COLO829 (cell line): ENCODE measurements at regions not wholly inside any gene's neighbourhood (a gene's known extent, or its start where the extent isn't known, plus 50 kb on each side); places are given as distances from the start of the nearest gene placed in this dataset.

Experiments
- DNase-seq: peaks from one replicate; pipeline ENCODE4 v3.0.0; 2012; ENCODE audit warnings: low spot score

DNA sequence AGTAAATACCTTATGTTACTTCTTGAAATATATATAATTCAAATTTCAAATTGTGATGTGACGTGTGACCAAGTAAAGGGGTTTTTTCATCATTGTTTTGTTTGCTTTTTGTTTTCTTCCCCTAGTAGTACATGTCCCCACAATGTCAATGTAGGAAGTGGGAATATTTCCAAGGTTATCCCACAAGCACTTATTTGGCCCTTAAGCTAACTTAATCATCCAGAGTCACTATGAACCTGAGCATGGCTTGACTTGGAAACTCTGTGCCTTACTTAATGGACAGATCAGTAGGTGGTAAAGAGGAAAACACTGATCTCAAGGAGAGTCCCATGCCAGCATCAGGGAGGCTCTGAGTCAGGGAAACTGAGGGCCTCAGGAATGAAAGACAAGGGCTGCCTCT lies 569.3 kb upstream of the IGFBP3 start:
- no peak for DNase-seq

DNA sequence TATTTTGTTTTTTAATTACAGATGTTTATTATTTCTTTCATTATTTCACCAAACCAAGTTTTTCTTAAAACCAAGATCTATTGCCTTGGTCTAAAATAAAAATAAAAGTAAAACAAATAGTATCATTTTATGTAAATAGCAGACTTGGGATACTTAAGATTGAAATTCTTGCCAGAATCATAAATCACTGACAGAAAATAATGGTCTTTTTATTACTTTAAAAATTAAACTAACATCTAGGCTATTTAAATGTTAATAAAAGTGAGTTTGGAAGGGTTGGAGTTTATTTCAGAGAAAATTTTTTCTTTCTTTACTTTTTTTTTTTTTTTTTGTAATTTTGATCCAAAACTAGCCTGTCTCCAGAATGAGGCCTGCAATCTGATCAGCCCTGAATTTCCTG lies 568.0 kb upstream of the IGFBP3 start:
- no peak for DNase-seq

DNA sequence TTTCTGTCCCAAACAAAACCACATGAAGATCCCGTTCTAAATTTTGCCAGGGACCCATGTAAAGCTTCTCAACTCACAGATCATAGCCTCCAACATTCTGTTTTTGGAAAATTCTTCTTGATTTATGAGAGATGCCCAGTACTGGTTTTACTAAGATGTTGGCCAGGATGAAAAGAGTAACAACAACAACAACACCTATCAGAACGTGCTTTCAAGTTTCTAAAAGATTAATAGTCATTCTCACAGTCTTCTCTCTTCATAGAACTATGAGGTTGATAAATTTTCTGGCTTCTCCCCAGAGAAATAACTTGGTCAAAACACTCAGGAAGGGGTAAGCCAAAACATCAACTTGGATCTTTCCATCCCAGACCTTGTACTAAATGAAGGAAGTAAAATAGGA lies 567.5 kb upstream of the IGFBP3 start:
- no peak for DNase-seq

- DNase-seq, result no peak
These were observed 565.5 kb upstream of the IGFBP3 start for GRCh38 chr7:46486256-46487206.

GRCh38 chr7:46485481-46486065 lies 564.5 kb upstream of the IGFBP3 start:
- DNase-seq, result no peak

DNA sequence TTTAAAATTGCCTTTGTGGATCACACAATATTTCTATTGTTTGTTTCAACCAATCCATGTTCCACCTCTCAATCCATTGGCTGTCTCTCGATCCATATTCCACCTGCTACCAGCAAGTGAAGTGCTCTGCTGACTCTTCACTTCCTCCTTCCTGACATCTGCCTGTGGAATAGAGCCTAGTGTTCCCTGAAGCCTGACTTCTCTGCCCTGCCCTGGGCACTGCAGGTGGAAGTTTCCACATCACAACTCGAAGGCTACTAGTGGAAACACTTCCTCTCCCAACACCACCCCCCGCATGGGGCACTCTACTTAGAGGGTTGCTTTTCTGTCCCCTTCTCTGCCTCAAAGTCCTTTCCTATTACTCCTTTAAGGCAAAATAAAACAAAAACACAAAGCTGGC lies 563.8 kb upstream of the IGFBP3 start:
- no peak for DNase-seq

DNA sequence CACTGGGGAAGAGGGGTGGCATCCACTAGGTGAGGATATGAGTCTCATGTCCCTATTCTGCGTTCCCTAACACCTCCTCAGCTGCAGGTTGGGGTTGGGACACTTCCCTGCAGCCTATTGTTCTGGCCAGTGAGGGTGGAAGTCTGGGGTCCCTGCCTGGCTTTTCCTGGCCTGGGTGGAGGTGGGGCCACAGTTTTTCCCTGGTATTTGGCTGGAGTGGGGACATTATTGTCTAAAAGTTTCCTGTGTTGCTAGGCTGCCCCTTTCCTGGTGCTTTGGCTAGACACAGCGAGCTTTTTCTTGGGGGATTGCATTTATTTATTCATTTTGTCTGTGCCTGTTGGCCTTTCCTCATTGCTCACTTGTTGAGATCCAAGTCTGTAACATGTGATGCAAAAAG lies 559.5 kb upstream of the IGFBP3 start:
- no peak for DNase-seq

DNA sequence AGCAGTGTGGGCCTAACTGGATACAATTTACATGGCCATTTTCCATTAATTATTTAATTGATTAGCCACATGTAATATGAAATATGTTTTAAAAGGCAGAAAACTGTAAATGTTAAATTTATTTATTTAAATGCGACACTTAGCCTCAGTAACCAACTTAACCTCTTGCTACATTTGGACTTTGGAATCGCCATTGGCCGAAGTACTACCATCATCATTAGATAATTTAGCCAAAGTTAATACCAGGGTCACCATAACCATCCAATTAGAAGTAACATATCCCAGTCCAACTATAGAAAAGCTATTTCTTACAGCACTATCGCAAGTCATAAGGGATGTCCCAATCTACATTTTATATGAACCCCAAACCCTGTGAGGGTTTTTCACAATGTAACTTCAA lies 558.6 kb upstream of the IGFBP3 start:
- no peak for DNase-seq

GRCh38 chr7:46478046-46478445 lies 557.0 kb upstream of the IGFBP3 start:
- DNase-seq, result no peak

DNA sequence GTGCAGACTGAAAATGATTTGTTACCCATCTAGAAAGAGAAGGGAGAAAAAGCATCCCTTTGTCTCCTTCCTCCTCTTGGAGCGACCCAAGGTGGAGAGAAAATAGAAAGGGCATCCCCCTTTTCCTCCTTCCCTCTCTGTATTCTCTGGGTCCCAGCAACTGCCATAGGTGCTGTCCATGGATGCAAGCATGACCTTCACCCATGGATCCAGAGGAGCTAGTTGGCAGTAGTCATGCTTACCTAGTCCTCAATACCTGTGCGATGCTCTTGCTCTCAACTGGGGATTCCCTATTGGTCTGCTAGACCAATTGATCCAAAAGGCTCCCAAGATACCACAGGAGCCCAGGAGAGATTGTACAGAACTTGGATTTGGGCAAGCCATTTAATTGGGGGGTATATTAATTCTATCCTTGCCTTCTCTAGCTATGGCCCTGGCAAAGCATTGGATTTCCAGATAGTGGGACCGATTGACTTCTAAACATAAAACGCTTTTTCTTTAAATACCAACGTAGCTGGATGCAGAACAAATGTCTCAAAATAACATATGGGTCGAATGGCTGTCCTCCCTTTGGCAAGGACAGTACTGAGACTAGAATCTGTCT lies 547.8 kb upstream of the IGFBP3 start:
- no peak for DNase-seq

GRCh38 chr7:46463170-46463569 lies 542.1 kb upstream of the IGFBP3 start:
- DNase-seq, result no peak

GRCh38 chr7:46461334-46461777 lies 540.3 kb upstream of the IGFBP3 start:
- no peak for DNase-seq

DNA sequence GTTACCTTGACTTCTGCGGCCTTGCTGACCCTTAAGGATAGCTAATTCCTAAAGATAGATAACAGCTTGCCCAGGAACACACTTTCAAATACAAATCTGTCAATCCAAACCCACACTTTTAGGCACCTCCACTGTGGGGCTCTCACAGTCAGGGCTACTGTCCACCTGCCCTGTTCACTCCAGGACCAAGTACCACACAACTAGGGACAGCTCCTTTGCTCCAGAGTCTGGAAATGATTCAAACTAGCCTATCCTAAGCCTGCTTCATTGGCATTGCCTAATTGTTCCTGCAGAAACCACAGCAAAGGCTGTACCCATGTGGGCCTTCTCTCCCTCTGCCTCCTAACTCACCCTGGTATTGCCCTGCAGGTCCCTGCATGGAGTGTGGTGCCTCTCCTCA lies 538.9 kb upstream of the IGFBP3 start:
- DNase-seq, result no peak

DNA sequence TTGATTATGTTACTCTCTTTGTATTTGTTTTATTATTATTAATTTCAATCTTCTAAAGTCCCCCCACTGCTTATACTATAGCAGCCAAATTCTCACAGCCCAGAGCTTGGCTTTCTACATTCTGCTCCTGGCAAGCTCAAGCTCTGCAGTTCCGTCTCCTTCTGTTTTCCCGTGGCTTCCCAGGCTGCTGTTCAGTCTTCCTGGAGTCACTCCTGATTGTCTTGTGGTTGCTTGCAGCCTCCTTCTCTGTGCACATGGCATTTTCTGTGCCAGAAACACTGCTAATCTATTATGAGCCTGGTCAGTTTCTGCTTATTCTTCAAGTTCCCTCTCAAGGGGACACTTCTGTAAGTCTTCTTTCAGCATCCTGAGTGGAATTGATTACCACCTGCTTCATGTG lies 533.7 kb upstream of the IGFBP3 start:
- no peak for DNase-seq

GRCh38 chr7:46452561-46453135 lies 531.6 kb upstream of the IGFBP3 start:
- no peak for DNase-seq

- no peak for DNase-seq
These were observed 530.8 kb upstream of the IGFBP3 start for GRCh38 chr7:46451846-46452245.

DNA sequence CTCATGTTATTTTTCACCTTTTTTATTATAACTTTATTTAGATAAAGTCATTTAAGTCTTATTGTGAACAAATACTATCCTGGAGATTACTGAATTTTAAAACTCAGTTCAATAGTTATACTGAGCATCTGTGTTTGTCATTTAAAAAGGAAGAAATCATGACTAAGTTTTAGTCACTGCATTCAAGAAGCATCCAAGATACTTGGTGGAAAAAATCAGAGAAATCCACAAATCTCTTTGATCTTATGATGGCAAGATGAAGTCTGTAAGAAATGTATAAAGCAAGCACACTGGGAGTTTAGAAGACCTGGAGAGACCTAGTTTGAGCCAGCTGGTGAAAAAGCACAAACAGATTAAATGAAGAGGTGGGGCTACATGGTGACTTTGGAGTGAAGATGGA lies 529.8 kb upstream of the IGFBP3 start:
- DNase-seq, result no peak

- no peak for DNase-seq
These were observed 529.4 kb upstream of the IGFBP3 start for GRCh38 chr7:46450425-46450824.

GRCh38 chr7:46449743-46450142 lies 528.7 kb upstream of the IGFBP3 start:
- DNase-seq, result no peak

- no peak for DNase-seq
These were observed 527.4 kb upstream of the IGFBP3 start for GRCh38 chr7:46448478-46448877.

GRCh38 chr7:46446151-46446550 lies 525.1 kb upstream of the IGFBP3 start:
- no peak for DNase-seq

DNA sequence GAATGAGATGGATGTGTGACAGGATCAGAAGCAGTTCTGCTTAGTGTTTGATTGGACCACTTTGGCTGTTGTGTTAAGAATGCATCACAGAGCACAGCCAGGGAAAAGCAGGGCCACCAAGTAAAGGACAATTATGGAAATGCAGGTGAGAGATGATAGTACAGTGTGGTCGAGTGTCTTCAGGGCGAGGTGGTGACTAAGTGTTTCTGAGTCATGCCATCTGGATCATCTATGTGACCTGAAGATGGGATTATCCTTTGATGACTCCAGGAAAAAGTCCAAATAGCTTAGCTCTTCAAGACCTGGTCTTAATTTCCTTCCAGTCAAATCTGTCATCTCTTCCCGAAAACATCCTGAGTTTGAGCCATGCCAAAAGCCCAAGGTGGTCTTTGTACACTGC lies 523.2 kb upstream of the IGFBP3 start:
- no peak for DNase-seq

DNA sequence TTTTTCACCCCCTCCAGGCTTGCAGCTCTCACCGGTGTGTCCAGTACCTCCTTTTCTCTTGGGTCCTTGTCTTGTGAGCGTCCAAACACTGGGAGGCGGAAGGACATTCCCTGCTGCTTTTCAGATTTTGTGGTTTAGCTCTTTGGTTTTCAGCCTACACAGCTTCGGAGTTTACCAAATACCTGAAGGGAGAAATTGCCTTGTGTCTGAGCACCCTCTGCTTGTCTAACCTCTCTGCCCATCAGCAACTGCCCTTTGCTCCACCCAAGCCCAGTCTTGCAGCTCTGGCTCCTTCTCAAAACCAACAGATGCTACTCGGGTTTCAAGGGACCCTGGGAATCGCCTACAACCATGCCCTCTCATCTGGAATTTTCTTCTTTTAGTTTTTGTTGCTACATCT lies 519.1 kb upstream of the IGFBP3 start:
- no peak for DNase-seq
